ENCODE measurements at regions not wholly inside any gene's neighbourhood (a gene's known extent, or its start where the extent isn't known, plus 50 kb on each side); places are given as distances from the start of the nearest gene placed in this dataset.

- TF ChIP-seq POLR2A (IDR thresholded peaks at IDR 0.05; ENCODE audit: low read depth, low read length) (no peak), POLR2AphosphoS5 (IDR thresholded peaks at IDR 0.05; ENCODE audit: low read depth, low read length) (no peak), TAF1 (IDR thresholded peaks at IDR 0.05; ENCODE audit: borderline replicate concordance, low read depth, low read length) (no peak)
These were observed 223.9 kb upstream of the GGTLC1 start for GRCh38 chr20:24212494-24212893.
